NCI-H526 (cell line): ENCODE measurements at regions not wholly inside any gene's neighbourhood (a gene's known extent, or its start where the extent isn't known, plus 50 kb on each side); places are given as distances from the start of the nearest gene placed in this dataset.

ENCODE experiments used
- DNase-seq, 2 experiments: peaks; one replicate each; lab custom pipeline; 2025; lab: John Stamatoyannopoulos, UW

DNA sequence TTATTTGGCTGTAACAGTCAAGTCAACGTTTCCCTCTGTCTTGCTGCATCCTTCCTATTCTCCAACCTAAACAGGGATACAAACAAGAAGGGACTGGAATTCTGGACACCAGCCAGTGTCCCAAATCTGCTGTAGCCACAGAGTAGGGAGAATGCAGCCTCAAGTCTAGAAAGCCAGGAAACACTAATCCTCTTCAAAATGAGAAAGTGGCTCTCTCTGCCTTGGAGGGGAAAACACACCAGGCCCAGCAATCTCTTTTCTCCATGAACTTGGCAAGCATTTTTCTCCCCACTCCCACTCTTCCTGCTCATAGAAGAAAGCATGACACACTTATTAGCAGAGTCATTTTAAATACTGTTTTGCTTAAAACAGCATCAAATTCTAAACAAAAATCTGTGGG is 781.7 kb downstream of the SQOR start:
- DNase-seq, result no peak

DNA sequence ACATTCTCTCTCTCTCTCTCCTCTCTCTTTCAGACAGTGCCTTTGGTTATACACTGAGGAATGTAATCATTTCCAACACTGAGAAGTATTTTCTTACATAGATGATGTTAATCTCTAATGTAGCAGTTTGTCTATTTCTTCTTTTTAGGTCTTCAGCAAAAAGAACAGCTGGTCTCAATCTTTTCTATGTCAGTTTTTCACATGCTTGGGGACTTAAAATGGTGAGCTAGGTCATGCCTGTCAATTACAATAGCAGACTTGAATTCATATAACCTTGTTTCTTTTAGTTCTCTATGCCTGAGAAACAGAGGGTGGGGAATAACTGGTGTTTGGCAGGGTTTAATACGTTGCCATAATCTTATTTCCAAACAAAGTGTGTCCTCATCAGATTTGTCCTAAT is 786.2 kb downstream of the SQOR start:
- DNase-seq, result no peak

DNA sequence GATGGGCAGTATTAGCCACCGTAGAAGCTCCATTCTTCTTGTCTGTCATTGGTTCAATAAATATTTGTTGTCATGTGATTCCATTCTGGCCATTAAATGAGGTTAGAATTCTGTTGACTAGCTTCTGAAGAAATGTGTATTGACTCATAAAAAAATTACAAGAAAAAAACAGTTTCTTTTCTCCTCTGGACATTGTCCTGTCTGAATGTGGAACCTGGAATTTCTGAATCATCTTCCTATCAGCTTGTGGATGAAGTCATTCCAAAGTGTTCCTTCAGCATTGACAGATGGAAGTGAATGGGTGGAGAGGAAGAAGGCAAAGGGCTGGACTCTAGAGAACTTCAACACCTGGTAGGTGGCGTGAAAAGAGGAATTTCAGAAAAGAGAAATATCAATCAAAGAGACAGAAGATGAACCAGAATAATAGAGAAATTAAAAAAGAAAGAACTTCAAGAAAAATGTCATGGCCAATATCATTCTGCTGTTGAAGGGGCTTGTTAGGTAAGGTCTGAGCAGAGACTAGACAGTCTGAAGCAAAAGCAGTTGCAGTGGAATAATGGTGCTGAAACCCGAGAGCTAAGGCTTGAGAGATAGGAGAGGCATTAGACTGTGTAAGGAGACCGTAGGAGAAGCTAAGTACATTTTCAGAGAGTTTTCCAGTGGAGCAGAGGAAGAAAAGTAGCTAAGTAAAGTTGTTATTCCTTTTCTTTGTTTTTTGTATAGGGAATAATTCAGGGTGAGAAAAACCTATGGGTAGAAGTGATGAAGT is 806.6 kb downstream of the SQOR start:
- DNase-seq, result no peak

DNA sequence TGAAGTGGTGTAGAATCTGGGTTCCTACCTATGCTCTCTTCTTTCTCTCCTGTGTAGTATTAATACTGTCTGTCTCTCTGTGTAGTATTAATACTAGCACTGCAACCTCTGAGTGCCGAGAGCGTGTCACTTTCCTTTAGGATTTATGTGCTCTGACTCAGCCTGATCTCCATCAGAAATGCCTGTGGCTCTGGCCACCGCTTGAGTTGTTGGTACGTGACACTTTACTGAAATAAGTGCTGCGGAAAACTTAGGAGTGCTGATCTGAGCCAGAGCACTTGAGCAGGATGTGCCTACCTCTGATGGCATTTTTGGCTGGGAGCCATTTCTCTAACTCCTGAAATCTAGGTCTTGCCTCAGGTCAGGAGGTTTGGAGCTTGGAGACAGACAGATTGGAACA is 807.4 kb downstream of the SQOR start:
- DNase-seq, result no peak

DNA sequence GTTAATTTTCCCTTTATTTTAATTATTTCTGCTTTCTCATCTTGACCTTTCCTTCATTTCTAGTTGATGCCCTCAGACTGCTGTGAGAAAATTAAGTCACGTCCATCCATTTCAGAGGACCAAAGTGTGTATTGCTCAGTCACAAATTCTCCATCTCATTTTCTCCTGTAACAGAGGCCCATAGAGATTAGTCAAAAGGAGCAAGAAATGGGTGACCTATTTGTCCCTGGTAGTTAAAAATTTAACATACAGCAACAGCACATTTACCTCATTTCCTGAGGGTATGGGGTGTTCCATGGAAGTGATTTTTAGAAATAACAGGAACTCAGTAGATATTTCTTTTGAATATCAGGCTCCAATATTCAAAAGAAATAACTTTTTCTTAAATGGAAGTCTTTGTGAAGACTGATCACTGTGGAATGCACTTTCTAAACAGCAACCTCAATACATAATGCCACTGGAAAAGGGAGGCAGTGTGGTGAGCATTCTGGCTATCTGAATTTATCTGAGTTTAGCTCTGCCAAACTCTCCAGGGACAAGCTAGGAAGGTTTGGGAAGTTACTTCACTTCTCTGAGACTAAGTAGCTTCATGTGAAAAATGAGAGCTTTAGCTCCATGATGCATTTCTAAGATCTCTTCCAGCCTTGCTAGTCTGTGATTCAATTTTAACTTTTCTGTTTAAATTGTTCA is 808.2 kb downstream of the SQOR start:
- no peak for DNase-seq

DNA sequence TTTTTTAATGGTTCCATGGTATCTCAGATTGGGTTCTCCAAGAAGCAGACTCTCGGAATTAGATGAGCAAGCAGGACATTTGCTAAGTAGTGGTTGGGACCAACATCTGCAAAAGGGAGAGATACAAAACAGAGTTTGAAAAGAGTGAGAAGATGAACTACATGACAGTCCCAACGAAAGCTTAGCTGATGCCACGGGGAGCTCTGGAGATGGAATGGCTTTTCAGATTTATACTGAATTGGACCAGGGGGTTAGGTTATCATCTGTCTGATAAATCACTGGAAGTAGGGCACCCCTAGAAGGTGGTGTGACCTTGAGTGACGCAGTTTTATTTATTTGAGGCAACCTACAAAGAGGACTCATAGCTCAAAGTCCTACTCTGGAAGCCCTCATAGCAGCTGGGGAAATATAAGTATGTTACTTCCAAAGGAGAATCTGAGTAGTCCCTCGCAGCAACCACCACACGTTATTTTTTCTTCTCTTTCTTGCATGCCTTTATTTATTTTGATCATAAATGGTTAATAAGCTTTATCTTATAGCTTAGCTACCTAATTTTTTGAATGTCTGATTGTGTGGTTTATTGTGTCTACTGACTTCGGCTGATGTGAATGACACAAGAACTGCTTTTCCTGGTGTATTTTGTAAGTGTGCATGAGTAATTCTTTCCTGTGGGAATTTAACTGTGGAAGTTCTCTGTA is 815.4 kb downstream of the SQOR start:
- DNase-seq, result no peak

DNA sequence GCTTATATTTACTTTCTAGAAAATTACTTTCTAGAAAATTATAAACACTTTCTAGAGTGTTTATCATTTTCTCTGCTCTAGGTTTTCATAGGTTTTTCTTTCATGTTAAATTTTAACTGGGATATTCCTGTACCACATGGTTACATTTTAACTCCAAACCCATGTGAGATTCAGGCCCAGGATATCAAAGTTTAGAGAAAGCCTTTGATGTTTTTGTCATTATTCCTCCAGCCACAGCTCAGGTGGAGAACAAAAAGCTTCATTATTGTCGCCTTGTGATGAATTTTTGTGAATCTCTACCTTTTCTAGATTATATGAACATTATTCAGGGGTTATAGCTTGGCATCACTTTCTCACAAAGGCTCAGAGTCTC is 816.0 kb downstream of the SQOR start:
- DNase-seq, result no peak

DNA sequence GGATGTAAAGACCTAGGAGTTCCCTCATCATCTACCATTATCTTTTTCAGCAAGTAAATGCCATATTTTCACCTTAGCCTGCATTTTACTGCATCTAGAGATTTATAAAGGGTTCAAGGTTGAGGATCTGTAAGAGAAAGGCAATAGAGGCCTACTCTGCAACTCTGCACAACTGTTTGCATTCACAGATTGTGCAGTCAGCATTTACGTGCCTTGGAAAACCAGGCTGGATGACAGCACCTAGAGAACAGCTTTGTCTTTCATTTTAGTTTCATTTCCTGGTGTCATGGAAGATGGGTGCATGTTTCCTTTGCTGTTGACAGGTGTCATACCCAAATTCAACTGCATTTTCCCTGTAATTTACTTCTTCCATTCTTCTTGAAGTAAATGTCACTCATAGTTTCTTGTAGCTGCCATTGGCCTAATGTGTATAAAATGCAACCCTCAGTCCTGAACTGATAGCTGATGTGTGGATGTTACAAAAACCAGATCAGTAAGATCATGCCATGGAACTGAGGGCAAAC is 817.5 kb downstream of the SQOR start:
- DNase-seq, result no peak

DNA sequence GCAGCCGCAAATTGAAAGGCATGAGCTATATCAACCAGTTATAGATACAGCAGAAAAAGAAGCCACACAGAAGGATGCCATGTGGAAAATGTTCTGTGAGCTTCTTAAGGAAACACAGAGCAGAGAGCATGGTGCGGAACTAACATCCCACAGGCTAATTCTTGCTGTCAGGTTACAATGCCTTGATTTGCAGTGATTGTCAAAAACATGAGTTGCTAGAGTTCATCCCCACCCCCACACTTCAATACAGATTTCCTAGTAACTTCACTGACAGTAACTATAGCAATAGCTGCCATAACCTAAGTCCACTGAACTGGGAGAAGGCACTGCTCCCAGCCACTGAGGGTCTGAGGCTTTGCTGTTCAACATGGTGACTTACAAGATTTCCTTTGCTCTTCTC is 821.6 kb downstream of the SQOR start:
- DNase-seq, result no peak

DNA sequence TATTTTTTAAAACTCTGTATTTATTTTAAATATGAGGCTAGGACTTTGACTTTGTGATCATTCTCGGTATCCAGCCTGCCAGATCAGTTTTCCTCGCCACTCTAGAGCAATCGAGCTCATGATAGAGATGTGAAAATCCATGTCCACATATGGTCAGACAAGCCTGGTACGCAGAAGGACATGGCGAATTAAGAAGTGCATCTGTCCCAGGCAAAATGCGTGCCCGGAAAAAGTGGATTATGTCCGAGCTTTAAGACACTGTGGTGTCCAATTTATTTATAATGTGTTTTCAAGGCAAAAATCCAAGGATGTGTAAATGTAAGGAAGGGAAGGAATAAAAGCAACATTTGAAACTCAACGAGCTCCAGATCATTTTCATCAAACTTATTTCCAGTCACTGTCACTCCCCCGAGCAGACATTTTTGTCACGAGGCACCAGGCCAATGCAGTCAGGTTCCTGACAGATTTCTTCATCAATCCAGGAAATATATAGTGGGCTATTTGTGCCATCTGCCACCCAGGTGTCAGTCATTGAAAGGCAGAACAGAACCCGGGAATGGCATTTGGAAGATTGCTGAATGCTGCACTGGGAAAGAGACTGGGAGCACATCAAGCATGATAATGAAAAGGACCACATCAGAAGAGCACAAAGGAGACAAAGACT is 825.7 kb downstream of the SQOR start:
- DNase-seq, result no peak

DNA sequence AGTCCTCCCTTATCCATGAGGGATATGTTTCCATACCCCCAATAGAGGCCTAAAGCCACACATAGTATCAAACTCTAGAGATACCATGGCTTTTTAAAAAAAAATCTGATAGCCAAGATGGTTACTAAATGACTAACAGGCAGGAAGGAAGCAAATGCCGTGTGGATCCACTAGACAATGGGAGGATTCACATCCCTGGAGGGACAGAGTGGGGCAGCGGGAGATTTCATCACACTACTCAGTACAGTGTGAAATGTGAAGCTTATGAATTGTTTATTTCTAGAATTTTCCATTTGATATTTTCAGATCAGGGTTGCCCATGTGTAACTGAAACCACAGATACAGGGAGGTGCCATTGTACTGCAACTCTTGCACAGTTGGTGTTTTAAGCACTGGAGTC is 826.6 kb downstream of the SQOR start:
- no peak for DNase-seq

DNA sequence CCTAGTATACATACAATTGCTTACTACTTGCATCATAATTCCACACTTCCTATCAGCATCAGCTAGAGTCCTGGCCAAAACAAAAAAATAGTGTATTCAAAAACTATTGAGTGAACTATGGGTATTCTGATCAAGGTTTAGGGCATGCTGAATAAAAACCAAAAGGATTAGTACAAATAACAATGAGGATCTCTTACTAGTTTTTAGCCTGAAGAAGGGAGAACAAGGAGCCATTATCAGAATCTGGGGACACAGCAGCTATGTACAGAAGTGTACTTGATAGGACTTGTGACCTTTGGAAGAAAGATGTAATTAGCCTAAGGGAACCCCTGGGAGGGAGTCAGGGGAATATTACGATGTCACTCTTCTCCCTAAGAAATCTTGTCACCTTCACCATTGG is 832.2 kb downstream of the SQOR start:
- no peak for DNase-seq

DNA sequence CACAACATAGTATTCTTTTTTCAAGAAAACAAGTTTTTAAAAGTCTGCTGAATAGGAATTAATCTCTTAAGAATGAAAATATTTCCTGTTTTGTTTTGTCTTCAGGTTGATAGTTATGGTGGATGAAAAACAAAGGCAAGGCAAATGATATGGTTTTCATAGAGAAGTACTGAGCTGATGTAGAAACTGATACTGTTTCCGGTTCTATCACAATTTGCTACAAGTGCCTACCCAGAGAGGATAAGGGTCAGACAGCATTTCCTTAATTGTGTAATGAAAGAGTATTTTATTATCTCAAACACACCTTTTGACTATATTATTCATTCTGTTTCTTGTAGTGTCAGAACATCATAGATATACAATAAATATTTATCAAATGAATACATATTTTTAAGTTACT is 836.3 kb downstream of the SQOR start:
- DNase-seq, result no peak

DNA sequence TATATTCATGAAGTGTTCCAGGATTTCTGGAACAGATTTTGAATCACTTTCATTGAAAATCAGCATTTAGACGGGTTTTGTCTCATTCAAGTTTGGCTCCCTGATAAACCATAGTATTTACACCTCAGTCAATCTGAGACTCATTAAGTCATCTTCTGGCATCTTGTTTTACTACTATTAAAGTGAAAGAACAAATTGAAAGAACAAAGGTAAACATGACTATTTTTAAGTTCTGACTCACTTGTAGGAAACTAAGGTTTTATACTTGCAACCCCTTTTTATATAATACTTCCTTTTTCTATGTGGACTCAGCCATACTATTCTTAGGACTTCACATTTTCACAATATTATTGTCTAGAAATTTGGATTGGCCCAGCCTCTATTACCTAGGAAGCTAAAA is 854.4 kb downstream of the SQOR start:
- DNase-seq, result no peak

DNA sequence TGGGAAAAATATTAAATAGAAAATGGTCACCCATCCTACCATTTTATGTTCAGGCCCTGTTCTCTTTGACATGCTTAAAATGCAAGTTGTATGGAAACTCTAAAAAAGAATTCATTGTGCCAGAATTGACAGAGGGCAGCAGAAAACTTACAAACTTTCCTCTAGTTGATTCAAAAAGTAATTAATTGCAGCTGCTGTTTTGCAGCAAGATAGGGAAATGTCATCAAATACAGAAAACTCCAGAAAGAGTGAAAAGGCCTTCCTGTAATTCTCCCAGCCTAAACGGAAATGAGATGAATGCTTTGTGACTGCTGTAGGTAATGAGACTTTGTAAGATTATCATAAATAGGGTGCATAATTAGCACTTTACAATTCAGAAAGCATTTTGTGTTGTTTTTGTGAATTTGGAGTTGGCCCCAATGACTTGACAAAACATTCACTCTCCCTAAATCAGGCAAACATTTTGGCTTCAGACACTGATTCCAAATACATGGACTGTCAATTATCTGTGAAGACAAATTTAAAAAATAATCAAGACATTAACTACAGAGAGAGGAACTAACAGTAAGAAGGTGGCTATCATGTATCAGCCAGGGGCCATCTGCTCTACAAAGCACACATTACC is 861.8 kb downstream of the SQOR start:
- DNase-seq, result no peak

DNA sequence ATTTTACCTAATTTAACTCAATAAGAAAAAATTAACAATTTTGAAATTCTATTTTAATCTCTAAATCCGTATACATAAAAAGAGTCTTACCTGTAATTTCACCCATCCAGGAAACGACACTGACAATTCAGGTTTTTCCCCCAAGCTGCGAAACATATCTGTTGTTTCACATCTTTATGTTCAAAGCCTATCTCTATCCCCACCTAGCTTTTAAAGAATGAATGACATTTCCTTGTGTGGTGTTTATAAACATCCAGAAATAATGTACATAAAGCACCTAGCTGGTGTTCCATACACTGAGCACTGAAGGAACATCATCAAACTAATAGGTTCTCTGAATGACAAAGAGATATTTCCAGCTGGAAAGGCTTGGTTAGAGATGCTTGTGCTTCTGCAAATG is 867.8 kb downstream of the SQOR start:
- DNase-seq, result peak in 1 of 2 experiments; percentile 46

DNA sequence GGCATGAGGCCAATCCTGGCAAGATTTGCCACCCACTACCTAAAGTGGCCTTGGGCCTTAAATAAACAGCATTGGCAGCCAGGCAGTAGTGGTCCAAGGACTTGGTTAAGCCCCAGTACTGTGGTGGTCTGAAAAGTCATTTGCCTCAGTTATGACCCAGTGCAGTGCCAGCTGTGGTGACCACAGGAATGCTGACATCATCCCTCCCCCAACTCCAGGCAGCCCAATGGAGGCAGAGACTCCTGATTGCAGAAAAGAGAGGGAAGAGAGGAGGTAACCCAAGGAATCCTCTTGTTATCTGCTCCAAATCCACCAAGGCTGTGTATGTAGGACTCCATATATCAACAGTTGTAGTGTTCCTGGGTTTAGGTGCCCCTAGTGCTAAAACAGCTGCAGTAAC is 883.6 kb downstream of the SQOR start:
- DNase-seq, result no peak

DNA sequence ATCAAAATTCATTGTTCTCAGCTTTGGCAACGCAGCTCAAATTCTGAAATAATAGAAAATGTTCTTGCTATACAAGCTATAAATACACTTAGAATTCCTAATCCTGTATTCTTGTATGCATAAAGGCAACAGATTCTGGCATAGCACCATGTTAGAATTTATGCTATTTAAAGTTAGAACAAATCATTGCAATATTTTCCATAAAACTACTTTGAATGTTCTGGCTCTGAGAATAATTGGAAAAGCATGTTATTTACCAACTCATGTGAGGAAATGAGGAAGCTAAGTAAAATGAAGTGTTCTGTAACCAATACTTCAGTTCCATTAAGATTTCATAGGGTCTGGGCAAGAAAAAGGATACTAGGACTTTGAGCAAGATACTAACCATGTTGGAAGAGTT is 888.9 kb downstream of the SQOR start:
- DNase-seq, result no peak

DNA sequence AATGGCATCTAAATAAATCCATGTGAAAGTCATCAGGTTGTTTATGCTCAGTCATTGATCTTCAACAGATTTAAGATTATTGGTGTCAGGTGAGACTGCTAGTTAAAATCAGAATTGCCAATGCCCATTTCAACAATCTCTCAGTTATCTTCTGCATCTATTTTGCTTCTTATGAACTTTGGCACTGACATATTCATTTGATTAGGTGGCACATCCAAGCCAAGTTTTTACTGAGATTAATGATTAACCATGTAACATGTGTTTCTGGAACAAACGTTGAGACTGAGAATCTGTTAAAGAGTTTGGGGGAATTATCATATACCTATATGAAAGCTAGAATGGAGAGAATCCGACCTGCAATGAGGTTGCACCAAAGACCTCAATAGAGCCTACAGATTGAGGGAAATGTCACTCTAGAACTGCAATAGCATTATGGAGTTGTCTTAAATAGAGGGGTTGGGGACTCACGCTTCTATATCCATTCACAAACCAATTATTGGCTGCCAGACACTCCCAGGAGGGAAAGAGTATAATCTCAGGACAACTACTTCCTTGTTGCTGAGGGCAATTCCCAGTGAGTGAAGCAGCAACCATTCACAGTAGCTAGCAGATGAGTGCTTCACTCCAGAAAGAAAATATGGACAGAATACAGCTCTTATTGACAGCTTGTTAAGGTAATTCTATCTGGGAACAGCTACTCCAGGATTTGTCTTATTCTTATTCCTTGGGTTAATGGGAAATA is 891.3 kb downstream of the SQOR start:
- DNase-seq, result peak; percentile 17 to 21

DNA sequence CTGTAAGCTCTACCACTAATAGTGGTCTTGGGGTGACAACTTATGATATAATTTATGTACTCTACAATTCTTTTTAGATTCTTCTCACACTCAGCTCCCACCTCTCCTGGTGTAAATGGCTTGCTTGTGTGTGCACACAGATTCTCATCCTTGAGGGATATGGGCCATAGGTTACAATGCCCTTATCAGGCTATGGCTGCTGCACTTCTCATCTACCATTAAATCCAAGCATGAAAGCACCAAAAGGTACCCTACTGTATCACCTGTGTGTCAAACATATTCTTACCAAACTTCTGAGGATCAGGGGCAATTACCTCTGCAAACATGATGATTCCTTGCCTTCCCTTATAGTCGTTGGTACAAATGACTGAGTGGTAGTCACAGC is 891.9 kb downstream of the SQOR start:
- no peak for DNase-seq

DNA sequence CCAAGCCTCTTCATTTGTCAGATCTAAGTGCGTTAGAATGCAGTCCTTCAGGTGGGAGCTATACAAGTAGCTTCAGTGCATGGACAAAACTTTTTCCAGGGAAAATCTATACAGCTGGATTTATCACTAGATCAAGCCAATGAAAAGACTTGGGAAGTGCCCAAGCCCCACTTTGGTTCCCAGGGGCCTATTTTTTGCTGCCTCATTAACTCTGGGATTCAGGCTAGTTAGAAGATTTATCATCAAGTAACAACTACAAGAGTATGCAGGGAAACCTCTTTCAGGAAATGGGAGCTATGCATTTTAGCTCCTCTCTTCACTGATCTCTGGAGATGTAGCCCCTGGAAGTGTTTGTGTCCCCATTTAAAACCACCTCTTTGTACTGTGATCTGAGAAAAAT is 908.8 kb downstream of the SQOR start:
- DNase-seq, result no peak
